ENCODE measurements at regions not wholly inside any gene's neighbourhood (a gene's known extent, or its start where the extent isn't known, plus 50 kb on each side); places are given as distances from the start of the nearest gene placed in this dataset.
"Not testable (repeated sequence)": the region's sequence is repeated elsewhere in the genome, so short reads cannot be mapped to it uniquely, and the experiment has no call there.

DNA sequence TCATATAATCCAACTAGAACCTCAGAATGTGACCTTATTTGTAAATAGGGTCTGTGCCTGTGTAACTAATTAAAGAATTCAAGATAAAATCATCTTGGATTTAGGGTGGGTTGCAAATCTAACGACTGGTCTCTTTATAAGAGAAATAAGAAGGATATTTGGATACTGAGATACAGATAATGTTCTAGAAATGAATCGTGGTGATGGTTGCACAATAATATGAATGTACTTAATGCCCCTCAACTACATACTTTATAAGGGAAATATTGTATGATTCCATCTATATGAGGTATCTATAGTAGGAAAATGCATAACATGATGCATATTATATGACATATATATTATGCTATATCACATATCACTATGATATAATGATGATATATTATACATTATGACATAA, 265.7 kb downstream of the SEMA3D start:
- H3K27ac Mint-ChIP-seq: no peak overlapping the region
- no peaks in the 10 kb centered on the region for H3K27me3 Mint-ChIP-seq
- peaks cover 2% of the 10 kb centered on the region for H3K4me1 Mint-ChIP-seq (ENCODE audit: unreplicated experiment)
- H3K9me3 Mint-ChIP-seq: peaks cover 14% of the 10 kb centered on the region
- no peak for DNase-seq (ENCODE audit: extremely low spot score, unreplicated experiment)
- H3K4me3 Mint-ChIP-seq: no peak overlapping the region
- TF ChIP-seq, protein P1, sequence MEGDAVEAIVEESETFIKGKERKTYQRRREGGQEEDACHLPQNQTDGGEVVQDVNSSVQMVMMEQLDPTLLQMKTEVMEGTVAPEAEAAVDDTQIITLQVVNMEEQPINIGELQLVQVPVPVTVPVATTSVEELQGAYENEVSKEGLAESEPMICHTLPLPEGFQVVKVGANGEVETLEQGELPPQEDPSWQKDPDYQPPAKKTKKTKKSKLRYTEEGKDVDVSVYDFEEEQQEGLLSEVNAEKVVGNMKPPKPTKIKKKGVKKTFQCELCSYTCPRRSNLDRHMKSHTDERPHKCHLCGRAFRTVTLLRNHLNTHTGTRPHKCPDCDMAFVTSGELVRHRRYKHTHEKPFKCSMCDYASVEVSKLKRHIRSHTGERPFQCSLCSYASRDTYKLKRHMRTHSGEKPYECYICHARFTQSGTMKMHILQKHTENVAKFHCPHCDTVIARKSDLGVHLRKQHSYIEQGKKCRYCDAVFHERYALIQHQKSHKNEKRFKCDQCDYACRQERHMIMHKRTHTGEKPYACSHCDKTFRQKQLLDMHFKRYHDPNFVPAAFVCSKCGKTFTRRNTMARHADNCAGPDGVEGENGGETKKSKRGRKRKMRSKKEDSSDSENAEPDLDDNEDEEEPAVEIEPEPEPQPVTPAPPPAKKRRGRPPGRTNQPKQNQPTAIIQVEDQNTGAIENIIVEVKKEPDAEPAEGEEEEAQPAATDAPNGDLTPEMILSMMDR (conservative IDR thresholded peaks at IDR 0.05): no peak
- no peaks in the 10 kb centered on the region for H3K36me3 Mint-ChIP-seq

DNA sequence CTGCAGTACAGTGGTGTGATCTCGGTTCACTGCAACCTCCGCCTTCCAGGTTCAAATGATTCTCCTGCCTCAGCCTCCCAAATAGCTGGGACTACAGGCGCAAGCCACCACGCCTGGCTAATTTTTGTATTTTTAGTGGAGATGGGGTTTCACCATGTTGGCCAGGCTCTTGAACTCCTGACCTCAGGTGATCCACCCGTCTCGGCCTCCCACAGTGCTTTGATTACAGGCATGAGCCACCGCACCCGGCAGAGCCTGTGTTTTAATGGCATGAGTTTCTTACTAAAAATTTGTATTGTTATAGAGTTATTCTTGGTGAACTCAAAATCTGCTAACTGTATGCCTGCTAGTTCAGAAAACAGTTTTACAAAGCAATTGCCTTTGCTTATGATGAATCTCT, 269.9 kb downstream of the SEMA3D start:
- H3K27ac Mint-ChIP-seq; H3K4me3 Mint-ChIP-seq; DNase-seq (ENCODE audit: extremely low spot score, unreplicated experiment); H3K27me3 Mint-ChIP-seq; H3K4me1 Mint-ChIP-seq (ENCODE audit: unreplicated experiment); H3K36me3 Mint-ChIP-seq: not testable (repeated sequence)
- peaks cover 14% of the 10 kb centered on the region for H3K9me3 Mint-ChIP-seq

DNA sequence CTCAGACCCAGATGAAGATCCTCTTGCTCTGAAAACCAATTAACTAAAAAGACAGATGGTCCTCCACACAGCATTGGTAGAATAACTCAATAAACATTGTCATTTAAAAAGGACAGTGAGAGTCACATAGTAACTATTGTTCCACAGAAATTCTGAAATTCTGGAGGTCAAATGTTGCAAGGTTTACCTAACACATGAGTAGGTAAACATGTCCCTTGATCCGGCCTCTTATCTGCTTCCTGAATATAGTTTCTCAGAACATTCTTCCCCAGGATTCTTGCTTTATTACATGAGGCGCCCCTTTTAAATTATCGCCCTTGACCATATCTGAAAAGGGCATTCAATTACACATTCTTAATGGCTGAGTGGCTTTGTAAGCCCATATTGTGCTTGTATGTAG, 270.7 kb downstream of the SEMA3D start:
- Mint-ChIP-seq H3K4me1 (ENCODE audit: unreplicated experiment) (peaks cover 9% of the 10 kb centered on the region), H3K36me3 (no peaks in the 10 kb centered on the region), H3K4me3 (no peak overlapping the region), H3K27ac (no peak overlapping the region), H3K9me3 (peaks cover 14% of the 10 kb centered on the region), H3K27me3 (no peaks in the 10 kb centered on the region)
- DNase-seq (ENCODE audit: extremely low spot score, unreplicated experiment): no peak
- TF ChIP-seq, protein P1 (conservative IDR thresholded peaks at IDR 0.05): no peak

DNA sequence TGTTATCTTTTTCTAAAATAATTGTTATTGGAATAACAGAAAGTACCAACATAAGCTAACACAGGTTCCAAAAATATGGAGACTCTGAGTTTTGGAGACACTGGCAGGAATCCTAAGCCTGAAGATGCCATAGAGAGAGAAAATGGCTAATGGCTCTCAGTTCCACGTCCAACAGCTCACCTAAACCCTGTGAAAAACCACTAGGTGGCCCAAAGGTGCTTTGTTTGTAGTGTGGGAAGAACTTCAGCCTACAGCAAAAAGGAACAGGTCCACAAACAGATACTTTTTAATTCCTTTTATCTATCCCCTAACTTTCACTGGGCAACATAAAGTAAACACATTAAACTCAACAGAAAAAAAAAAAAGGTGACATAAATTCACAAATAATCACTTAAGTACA, 272.3 kb downstream of the SEMA3D start:
- Mint-ChIP-seq H3K27ac (no peak overlapping the region), H3K36me3 (no peaks in the 10 kb centered on the region), H3K4me1 (ENCODE audit: unreplicated experiment) (peaks cover 9% of the 10 kb centered on the region), H3K27me3 (no peaks in the 10 kb centered on the region), H3K4me3 (no peak overlapping the region), H3K9me3 (peaks cover 6% of the 10 kb centered on the region)
- no peak for DNase-seq (ENCODE audit: extremely low spot score, unreplicated experiment)
- TF ChIP-seq, protein P1 (conservative IDR thresholded peaks at IDR 0.05): no peak

DNA sequence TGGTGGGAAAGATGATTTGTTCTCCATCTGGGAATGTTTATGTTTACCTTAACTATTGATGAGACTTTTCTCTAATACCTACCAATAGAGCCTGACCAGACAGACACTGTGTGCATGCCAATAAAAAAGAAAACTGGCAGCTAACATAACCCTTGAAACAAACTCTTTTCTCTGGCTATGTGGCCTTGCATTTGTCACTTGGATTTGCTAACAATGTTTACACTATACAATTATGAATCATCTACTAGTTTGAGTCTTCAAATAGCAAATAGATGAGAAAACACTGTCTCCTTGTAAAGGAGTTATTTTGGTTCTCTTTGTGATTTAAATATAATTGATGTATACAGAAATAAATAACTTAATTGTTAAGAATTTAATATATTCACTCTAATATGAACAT, 273.1 kb downstream of the SEMA3D start:
- Mint-ChIP-seq H3K27ac (no peak overlapping the region), H3K36me3 (no peaks in the 10 kb centered on the region), H3K4me1 (ENCODE audit: unreplicated experiment) (peaks cover 9% of the 10 kb centered on the region), H3K4me3 (no peak overlapping the region), H3K27me3 (no peaks in the 10 kb centered on the region), H3K9me3 (no peaks in the 10 kb centered on the region)
- DNase-seq (ENCODE audit: extremely low spot score, unreplicated experiment): no peak
- TF ChIP-seq, protein P1 (conservative IDR thresholded peaks at IDR 0.05): no peak

DNA sequence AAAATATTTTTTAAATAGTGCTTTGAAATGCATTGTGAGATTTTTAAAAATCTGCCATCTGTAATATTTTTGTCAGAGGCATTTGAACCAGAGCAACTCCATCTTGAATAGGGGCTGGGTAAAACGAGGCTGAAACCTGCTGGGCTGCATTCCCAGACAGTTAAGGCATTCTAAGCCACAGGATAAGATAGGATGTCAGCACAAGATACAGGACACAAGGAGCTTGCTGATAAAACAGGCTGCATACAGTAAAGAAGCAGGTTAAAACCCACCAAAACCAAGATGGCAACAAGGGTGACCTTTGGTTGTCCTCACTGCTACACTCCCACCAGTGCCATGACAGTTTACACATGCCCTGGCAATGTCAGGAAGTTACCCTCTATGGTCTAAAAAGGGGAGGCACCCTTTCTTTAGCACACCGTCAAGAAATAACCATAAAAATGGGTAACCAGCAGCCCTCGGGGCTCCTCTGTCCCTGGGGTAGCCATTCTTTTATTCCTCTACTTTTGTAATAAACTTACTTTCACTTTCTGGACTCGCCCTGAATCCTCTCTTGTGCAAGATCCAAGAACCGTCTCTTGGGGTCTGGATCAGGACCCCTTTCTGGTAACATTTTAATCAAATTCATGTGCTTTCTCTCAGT, 273.7 kb downstream of the SEMA3D start:
- Mint-ChIP-seq H3K27ac (no peak overlapping the region), H3K36me3 (no peaks in the 10 kb centered on the region), H3K9me3 (no peaks in the 10 kb centered on the region), H3K4me1 (ENCODE audit: unreplicated experiment) (peaks cover 9% of the 10 kb centered on the region), H3K27me3 (no peaks in the 10 kb centered on the region), H3K4me3 (no peak overlapping the region)
- TF ChIP-seq, protein P1 (conservative IDR thresholded peaks at IDR 0.05): no peak
- no peak for DNase-seq (ENCODE audit: extremely low spot score, unreplicated experiment)

All from type B pancreatic cell (in vitro differentiated cells).